Tibial artery (tissue), 4 donors: ENCODE measurements at regions not wholly inside any gene's neighbourhood (a gene's known extent, or its start where the extent isn't known, plus 50 kb on each side); places are given as distances from the start of the nearest gene placed in this dataset.

Experiments used
- DNase-seq, 2 donors: peaks; one replicate each; pipeline ENCODE4 v3.0.0-alpha.2; 2019
- H3K27ac ChIP-seq, 2 donors: fragments of 200-600 bp; sonication (generic) in 1 of 2; 1 replicate in 1 of 2; 2 replicates in 1 of 2; pipeline ENCODE4 v1.5.1; 2018 to 2019; ENCODE audit warnings: mild to moderate bottlenecking in 1 of 2
- H3K27me3 ChIP-seq, 2 donors: fragments of 200-600 bp; sonication (generic) in 1 of 2; one replicate each; pipeline versions ENCODE4 v1.5.1 to v1.6.0; 2016 to 2019
- H3K36me3 ChIP-seq, 3 donors: fragments of 200-600 bp; sonication (generic) in 2 of 3; one replicate each; pipeline ENCODE4 v1.5.1; 2016 to 2019; ENCODE audit warnings: mild to moderate bottlenecking in 2 of 3
- H3K4me1 ChIP-seq, 4 donors: fragments of 200-600 bp; sonication (generic) in 2 of 4; 1 replicate in 3 of 4; 2 replicates in 1 of 4; pipeline ENCODE4 v1.5.1; 2016 to 2019
- H3K4me3 ChIP-seq, 2 donors: fragments of 200-600 bp; sonication (generic) in 1 of 2; 1 replicate in 1 of 2; 2 replicates in 1 of 2; pipeline ENCODE4 v1.5.1; 2018 to 2019; ENCODE audit warnings: mild to moderate bottlenecking in 2 of 2
- H3K9me3 ChIP-seq, 3 donors: fragments of 200-600 bp; sonication (generic) in 1 of 3; one replicate each; pipeline ENCODE4 v1.5.1; 2016 to 2019
- intact Hi-C: fragments of 100-400 bp; cut with DNase I; formaldehyde crosslinking; loops from one replicate; pipeline ENCODE4 v1.15.0; 2023; ENCODE audit warnings: low total_unique reads
- TF ChIP-seq, protein P1 (sequence below), 2 experiments: fragments of 200-600 bp in 1 of 2; fragments of 450-650 bp in 1 of 2; IDR thresholded peaks; one replicate each; pipeline ENCODE4 v1.5.1; 2017 to 2019; ENCODE audit warnings: antibody characterized with exemption in 2 of 2, mild to moderate bottlenecking in 1 of 2, moderate library complexity in 1 of 2

DNA sequence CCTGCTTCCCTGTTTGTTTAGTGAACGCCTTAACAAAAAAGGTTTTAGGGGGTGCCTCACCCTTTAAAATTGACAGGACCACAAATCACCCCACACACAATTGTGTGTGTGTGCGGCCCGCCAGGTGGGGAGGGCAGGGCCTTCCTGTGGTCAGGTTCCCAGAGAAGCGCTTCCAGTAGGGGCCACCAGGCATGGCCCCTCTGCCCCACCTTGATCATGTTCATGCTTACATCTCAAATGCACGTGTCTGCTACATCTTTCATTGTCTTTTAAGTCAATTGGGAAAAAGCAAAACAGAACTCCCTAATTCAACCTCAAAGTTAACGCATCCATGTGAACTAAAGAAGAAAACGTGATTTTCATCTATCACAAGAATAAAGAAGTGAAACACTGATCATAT is 1335.3 kb downstream of the TBC1D22A start:
- Histone ChIP-seq H3K9me3 (no peaks in the 10 kb centered on the region), H3K27ac (no peak overlapping the region), H3K36me3 (no peaks in the 10 kb centered on the region), H3K4me1 (no peaks in the 10 kb centered on the region), H3K4me3 (no peak overlapping the region), H3K27me3 (peaks cover 0 to 33% of the 10 kb centered on the region in 2 donors)
- TF ChIP-seq, protein P1, sequence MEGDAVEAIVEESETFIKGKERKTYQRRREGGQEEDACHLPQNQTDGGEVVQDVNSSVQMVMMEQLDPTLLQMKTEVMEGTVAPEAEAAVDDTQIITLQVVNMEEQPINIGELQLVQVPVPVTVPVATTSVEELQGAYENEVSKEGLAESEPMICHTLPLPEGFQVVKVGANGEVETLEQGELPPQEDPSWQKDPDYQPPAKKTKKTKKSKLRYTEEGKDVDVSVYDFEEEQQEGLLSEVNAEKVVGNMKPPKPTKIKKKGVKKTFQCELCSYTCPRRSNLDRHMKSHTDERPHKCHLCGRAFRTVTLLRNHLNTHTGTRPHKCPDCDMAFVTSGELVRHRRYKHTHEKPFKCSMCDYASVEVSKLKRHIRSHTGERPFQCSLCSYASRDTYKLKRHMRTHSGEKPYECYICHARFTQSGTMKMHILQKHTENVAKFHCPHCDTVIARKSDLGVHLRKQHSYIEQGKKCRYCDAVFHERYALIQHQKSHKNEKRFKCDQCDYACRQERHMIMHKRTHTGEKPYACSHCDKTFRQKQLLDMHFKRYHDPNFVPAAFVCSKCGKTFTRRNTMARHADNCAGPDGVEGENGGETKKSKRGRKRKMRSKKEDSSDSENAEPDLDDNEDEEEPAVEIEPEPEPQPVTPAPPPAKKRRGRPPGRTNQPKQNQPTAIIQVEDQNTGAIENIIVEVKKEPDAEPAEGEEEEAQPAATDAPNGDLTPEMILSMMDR (IDR thresholded peaks at IDR 0.05) = no peak
- intact Hi-C loops = no loop called here
- DNase-seq = peak in 1 of 2 donors; percentile 11

DNA sequence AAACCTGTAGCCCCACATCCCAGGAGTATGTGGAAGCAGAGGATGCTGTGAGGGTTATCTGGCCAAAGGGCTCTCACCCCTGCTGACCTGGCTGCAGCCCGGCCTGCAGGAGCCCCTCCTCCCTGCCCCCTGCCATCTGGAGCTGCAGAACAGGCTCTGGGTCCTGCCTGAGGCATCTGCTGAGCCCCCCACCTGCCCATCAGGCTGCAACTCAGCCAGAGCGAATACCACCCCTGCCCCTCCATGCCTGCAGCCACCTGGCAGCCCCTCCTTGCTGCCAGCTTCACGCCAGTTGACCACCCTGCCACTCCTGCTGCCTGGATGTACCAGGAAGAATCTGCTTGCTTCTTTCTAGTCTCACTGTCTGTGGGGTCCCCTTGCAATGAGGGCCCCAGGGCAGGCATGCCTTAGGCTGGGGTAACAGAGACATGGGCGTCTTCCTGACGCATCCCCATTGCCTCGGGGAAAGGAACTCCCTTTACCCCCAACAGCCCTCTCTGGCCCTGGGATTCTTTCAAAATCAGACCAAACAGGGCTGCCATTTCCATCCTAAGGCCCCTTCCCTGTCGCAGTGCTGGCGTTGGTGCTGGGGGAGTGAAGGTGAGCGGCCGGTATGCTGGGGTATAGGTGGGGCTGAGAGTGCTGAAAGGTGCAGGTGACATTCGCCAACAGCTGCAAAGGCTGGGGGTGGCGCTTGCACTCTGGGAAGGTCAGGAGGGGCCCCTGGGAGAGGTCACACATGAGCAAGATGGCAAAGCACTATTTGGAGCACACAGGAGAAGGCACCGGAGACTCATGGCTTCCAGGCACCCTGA is 1334.6 kb downstream of the TBC1D22A start:
- no peaks in the 10 kb centered on the region for H3K4me1 ChIP-seq
- intact Hi-C loops = no loop called here
- no peak overlapping the region for H3K4me3 ChIP-seq
- TF ChIP-seq, protein P1 (IDR thresholded peaks at IDR 0.05) = no peak
- no peaks in the 10 kb centered on the region for H3K9me3 ChIP-seq
- H3K27me3 ChIP-seq = peaks cover 0 to 30% of the 10 kb centered on the region in 2 donors
- DNase-seq = peak in 1 of 2 donors; percentile 40
- no peak overlapping the region for H3K27ac ChIP-seq
- no peaks in the 10 kb centered on the region for H3K36me3 ChIP-seq

DNA sequence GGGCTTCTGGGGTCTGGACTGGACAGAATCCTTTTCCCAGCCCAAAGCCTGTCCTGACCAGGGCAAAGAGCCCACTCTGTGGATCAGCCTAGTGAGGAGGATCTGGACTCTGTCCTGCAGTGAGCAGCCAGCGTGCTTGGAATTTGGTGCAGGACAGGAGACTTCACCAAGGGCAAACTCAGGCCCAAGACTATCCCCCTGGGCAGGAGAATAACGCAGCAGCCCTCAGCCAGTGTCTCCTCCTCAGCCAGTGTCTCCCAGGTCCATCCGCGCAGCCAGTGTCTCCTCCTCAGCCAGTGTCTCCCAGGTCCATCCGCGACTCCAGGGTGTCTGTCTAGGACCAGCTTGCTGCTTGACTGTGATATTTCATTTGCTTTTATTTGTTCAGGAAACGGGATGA is 1334.0 kb downstream of the TBC1D22A start:
- no peaks in the 10 kb centered on the region for H3K36me3 ChIP-seq
- no peak overlapping the region for H3K27ac ChIP-seq
- TF ChIP-seq, protein P1 (IDR thresholded peaks at IDR 0.05) = no peak
- no peak overlapping the region for H3K4me3 ChIP-seq
- H3K4me1 ChIP-seq = no peaks in the 10 kb centered on the region
- H3K27me3 ChIP-seq = peaks cover 0 to 26% of the 10 kb centered on the region in 2 donors
- peak in 1 of 2 donors; percentile 49 for DNase-seq
- no peaks in the 10 kb centered on the region for H3K9me3 ChIP-seq
- intact Hi-C loops = no loop called here

DNA sequence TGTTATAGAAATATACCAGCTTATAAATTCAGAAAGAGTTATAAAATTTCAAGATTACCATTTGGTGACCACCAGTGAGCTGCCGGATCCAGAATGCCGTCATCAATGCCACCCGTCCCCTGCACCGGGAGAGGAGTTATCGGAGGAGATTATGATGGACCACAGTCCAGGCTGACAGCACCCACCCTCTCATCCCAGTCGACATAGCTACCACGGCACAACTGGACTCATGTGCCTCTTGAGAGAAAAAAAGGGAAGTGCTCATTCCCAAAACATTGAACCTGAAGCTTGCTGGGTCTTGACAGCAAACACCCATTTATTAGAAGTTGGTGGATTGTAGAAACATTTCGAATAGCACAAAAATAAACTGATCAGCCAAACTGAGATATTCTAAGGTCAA is 1331.5 kb downstream of the TBC1D22A start:
- DNase-seq = no peak
- TF ChIP-seq, protein P1 (IDR thresholded peaks at IDR 0.05) = no peak
- intact Hi-C loops = no loop called here
- Histone ChIP-seq H3K36me3 (no peaks in the 10 kb centered on the region), H3K27ac (no peak overlapping the region), H3K9me3 (no peaks in the 10 kb centered on the region), H3K4me1 (peaks cover 0 to 16% (median 12%) of the 10 kb centered on the region in 4 donors), H3K4me3 (no peak overlapping the region), H3K27me3 (peaks cover 0 to 11% of the 10 kb centered on the region in 2 donors)

DNA sequence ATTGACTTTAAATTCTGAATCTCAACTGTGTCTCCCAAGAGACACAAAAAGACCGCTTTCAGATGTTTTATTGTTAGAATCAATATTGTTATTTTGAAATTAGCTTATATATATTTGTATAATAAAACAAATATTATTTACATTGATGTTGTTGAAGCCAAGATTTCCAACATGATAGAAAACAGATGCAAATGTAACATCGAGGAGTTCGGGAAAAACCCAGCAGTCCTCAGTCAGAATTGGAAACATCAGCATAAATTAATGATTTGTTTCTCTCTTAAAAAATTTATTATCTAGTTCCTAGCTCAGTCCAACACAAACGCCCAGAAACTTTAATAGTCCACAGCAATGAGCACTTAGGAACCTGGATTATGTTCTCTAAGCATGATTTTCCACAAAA is 1330.4 kb downstream of the TBC1D22A start:
- Histone ChIP-seq H3K9me3 (no peaks in the 10 kb centered on the region), H3K4me1 (peaks cover 0 to 16% (median 12%) of the 10 kb centered on the region in 4 donors), H3K27me3 (peaks cover 0 to 10% of the 10 kb centered on the region in 2 donors), H3K27ac (no peak overlapping the region), H3K4me3 (no peak overlapping the region), H3K36me3 (no peaks in the 10 kb centered on the region)
- intact Hi-C loops = no loop called here
- DNase-seq = no peak
- TF ChIP-seq, protein P1 (IDR thresholded peaks at IDR 0.05) = no peak
